Type B pancreatic cell (in vitro differentiated cells): ENCODE measurements at regions not wholly inside any gene's neighbourhood (a gene's known extent, or its start where the extent isn't known, plus 50 kb on each side); places are given as distances from the start of the nearest gene placed in this dataset.

ENCODE experiments used
- DNase-seq: peaks from one replicate; pipeline ENCODE4 v3.0.0; 2021; ENCODE audit warnings: mixed read lengths; ENCODE audit not compliant: unreplicated experiment; ENCODE audit errors: extremely low spot score
- H3K27ac Mint-ChIP-seq: 2 replicates; pipeline ENCODE4 v1.8.0; 2021; ENCODE audit warnings: mild to moderate bottlenecking, mixed read lengths
- H3K27me3 Mint-ChIP-seq: 2 replicates; pipeline ENCODE4 v1.8.0; 2021; ENCODE audit warnings: mixed read lengths
- H3K36me3 Mint-ChIP-seq: 2 replicates; pipeline ENCODE4 v1.8.0; 2021; ENCODE audit warnings: mixed read lengths
- H3K4me1 Mint-ChIP-seq: one replicate; pipeline ENCODE4 v1.8.0; 2021; ENCODE audit warnings: mixed read lengths; ENCODE audit not compliant: unreplicated experiment
- H3K4me3 Mint-ChIP-seq: 2 replicates; pipeline ENCODE4 v1.8.0; 2021; ENCODE audit warnings: mild to moderate bottlenecking, mixed read lengths
- H3K9me3 Mint-ChIP-seq: 2 replicates; pipeline ENCODE4 v1.8.0; 2021; ENCODE audit warnings: mixed read lengths
- TF ChIP-seq, protein P1 (sequence below): fragments of 200-600 bp; sonication (generic); conservative IDR thresholded peaks from 2 replicates; pipeline ENCODE4 v1.5.0; 2021; ENCODE audit warnings: antibody characterized with exemption, mild to moderate bottlenecking

- Mint-ChIP-seq H3K27ac (peak overlapping the region; percentile 87), H3K36me3 (no peaks in the 10 kb centered on the region), H3K27me3 (no peaks in the 10 kb centered on the region), H3K4me1 (peaks cover 22% of the 10 kb centered on the region), H3K4me3 (no peak overlapping the region), H3K9me3 (no peaks in the 10 kb centered on the region)
- TF ChIP-seq, protein P1, sequence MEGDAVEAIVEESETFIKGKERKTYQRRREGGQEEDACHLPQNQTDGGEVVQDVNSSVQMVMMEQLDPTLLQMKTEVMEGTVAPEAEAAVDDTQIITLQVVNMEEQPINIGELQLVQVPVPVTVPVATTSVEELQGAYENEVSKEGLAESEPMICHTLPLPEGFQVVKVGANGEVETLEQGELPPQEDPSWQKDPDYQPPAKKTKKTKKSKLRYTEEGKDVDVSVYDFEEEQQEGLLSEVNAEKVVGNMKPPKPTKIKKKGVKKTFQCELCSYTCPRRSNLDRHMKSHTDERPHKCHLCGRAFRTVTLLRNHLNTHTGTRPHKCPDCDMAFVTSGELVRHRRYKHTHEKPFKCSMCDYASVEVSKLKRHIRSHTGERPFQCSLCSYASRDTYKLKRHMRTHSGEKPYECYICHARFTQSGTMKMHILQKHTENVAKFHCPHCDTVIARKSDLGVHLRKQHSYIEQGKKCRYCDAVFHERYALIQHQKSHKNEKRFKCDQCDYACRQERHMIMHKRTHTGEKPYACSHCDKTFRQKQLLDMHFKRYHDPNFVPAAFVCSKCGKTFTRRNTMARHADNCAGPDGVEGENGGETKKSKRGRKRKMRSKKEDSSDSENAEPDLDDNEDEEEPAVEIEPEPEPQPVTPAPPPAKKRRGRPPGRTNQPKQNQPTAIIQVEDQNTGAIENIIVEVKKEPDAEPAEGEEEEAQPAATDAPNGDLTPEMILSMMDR = no peak
- no peak for DNase-seq
Observed at GRCh38 chr3:182608832-182609231, 184.5 kb upstream of the ATP11B start.

GRCh38 chr3:182609575-182610156 is 183.6 kb upstream of the ATP11B start:
- TF ChIP-seq, protein P1 = no peak
- DNase-seq = no peak
- no peaks in the 10 kb centered on the region for H3K36me3 Mint-ChIP-seq
- peak overlapping the region; percentile 42 for H3K4me3 Mint-ChIP-seq
- no peaks in the 10 kb centered on the region for H3K9me3 Mint-ChIP-seq
- peaks cover 21% of the 10 kb centered on the region for H3K4me1 Mint-ChIP-seq
- peak overlapping the region; percentile 87 for H3K27ac Mint-ChIP-seq
- H3K27me3 Mint-ChIP-seq = no peaks in the 10 kb centered on the region

GRCh38 chr3:182612332-182612731 is 181.0 kb upstream of the ATP11B start:
- DNase-seq = no peak
- H3K27ac Mint-ChIP-seq = no peak overlapping the region
- peaks cover 21% of the 10 kb centered on the region for H3K4me1 Mint-ChIP-seq
- H3K27me3 Mint-ChIP-seq = no peaks in the 10 kb centered on the region
- H3K36me3 Mint-ChIP-seq = no peaks in the 10 kb centered on the region
- no peaks in the 10 kb centered on the region for H3K9me3 Mint-ChIP-seq
- TF ChIP-seq, protein P1 = no peak
- no peak overlapping the region for H3K4me3 Mint-ChIP-seq

- TF ChIP-seq, protein P1 = no peak
- H3K27ac Mint-ChIP-seq = peak overlapping the region; percentile 79
- peaks cover 12% of the 10 kb centered on the region for H3K4me1 Mint-ChIP-seq
- DNase-seq = no peak
- peak overlapping the region; percentile 25 for H3K4me3 Mint-ChIP-seq
- H3K9me3 Mint-ChIP-seq = no peaks in the 10 kb centered on the region
- H3K27me3 Mint-ChIP-seq = no peaks in the 10 kb centered on the region
- no peaks in the 10 kb centered on the region for H3K36me3 Mint-ChIP-seq
Observed at GRCh38 chr3:182617500-182617899, 175.8 kb upstream of the ATP11B start.

DNA sequence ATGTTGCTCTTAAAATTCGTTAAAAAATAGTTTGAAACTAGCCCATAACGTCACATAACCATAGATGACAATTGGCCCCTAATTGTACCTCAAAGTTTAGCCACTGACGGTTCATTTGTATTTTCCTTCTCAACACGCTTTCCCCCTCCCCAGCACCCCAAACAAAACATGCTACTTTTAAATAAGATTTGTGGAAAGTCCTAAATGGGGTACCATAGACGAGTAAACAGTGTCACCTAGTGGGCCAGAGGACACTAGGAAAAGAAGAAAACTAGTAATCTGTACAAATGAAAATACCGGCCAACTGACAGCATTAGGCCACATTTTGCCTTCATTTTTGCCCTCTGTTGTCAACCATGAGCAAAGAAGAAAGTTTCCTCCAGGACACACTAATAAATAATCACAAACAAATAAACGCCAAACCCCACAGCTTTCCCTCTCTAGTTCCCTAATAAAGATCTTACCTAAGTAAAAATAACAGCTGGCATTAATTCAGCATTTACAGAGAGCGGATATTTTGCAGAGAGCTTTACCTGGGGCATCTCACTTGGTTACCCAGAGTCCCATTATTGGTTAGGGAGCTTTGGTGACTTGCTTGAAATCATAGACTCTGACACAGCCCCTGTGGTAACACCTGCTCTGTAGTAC is 175.1 kb upstream of the ATP11B start:
- Mint-ChIP-seq H3K36me3 (no peaks in the 10 kb centered on the region), H3K27ac (peak overlapping the region; percentile 79), H3K27me3 (no peaks in the 10 kb centered on the region), H3K4me1 (peaks cover 12% of the 10 kb centered on the region), H3K4me3 (peak overlapping the region; percentile 27), H3K9me3 (no peaks in the 10 kb centered on the region)
- no peak for DNase-seq
- TF ChIP-seq, protein P1 = peak; percentile 84
